ENCODE measurements at regions not wholly inside any gene's neighbourhood (a gene's known extent, or its start where the extent isn't known, plus 50 kb on each side); places are given as distances from the start of the nearest gene placed in this dataset.

DNA sequence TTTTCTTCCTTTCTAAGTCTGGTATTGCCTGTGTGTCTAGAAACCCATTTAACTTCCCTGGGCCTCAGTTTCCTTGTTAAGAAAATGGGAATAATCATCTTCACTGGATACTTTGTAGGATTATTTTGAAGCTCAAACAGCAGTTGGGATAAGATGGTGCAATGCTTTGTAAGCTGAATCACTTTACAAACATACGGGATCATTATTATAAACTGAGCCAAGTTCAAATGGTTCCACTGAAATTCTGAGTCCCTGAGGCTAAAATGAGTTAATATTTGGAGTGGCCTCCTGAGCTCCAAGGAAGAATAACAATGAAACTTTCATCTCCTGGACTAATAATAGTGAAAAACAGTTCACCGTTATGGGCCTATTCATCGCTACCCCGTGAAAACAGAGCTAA, 388.0 kb downstream of the PLPP3 start:
- TF ChIP-seq, protein P1, sequence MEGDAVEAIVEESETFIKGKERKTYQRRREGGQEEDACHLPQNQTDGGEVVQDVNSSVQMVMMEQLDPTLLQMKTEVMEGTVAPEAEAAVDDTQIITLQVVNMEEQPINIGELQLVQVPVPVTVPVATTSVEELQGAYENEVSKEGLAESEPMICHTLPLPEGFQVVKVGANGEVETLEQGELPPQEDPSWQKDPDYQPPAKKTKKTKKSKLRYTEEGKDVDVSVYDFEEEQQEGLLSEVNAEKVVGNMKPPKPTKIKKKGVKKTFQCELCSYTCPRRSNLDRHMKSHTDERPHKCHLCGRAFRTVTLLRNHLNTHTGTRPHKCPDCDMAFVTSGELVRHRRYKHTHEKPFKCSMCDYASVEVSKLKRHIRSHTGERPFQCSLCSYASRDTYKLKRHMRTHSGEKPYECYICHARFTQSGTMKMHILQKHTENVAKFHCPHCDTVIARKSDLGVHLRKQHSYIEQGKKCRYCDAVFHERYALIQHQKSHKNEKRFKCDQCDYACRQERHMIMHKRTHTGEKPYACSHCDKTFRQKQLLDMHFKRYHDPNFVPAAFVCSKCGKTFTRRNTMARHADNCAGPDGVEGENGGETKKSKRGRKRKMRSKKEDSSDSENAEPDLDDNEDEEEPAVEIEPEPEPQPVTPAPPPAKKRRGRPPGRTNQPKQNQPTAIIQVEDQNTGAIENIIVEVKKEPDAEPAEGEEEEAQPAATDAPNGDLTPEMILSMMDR (IDR thresholded peaks at IDR 0.05; ENCODE audit: low read depth, low read length, missing control alignments), result no peak
- DNase-seq (ENCODE audit: extremely low read depth, low read depth), result no peak
- H3K4me3 ChIP-seq (replicated peaks; ENCODE audit: low read depth, low read length), result no peak overlapping the region

DNA sequence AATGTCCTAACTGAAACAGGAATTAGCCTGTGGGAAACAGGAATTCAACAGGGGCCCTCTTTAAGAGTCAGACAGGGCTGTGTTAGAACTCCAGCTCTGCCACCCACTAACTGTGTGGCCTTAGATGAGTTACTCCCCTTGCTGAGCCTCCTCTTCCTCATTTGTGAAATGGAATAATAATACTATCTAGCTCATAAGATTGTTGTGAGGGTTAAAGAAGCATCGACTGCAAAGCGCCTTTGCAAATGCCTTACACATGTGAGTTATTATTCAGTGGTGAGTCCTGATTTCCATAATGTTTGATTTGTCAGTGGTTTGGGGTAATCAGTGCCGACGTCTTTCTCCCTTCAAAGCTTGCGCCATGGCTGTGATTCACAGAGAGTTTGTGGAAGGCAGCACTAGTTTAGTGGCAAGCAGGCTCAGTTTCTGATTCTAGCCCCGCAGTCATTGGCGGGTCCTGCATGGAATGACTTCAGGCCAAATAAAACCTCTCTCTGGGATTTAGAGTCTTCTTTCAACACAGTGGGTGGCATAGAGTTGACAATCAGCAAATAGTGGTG, 388.5 kb downstream of the PLPP3 start:
- H3K4me3 ChIP-seq (replicated peaks; ENCODE audit: low read depth, low read length), result no peak overlapping the region
- TF ChIP-seq, protein P1 (IDR thresholded peaks at IDR 0.05; ENCODE audit: low read depth, low read length, missing control alignments), result no peak
- no peak for DNase-seq (ENCODE audit: extremely low read depth, low read depth)

DNA sequence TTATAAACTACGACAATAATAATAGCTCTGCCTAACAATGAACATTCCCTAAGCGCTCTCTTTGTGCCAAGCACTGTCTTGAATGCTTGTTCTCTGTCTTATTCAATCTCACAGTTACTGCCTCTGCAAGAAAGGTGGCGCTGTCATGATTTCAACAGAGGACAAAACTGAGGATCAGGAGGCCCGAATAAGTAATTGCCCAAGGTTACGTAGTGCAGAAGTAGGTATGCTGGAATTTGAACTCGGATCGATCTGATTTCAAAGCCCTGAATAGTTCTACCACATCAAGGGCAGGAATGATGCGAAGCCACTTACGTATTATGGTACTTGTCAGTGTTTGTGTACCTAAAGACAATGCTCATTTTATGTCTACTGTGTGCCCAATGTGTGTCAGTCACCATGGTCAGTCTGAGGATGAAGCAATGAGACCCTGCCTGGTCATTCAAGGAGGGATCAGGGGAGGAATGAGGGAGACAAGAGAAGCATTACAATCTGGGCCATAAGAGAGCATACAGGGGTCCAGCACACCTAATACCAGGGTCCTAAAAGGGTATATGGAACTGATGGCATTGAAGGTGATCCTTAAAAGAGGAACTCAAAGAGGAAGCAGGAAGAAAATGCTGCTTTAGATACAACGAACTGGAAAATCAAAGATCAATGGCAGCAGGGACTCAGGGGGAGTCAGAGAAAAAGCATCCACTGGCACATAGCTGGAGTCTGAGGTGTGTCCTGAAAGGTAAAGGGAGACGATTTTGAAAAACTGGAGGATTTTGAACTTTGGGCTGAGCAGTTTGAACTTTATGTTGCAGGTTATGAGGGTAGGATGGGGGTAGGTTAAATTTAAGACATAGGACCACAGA, 389.2 kb downstream of the PLPP3 start:
- TF ChIP-seq, protein P1 (IDR thresholded peaks at IDR 0.05; ENCODE audit: low read depth, low read length, missing control alignments), result peak; percentile 24
- no peak for DNase-seq (ENCODE audit: extremely low read depth, low read depth)
- H3K4me3 ChIP-seq (replicated peaks; ENCODE audit: low read depth, low read length), result no peak overlapping the region

DNA sequence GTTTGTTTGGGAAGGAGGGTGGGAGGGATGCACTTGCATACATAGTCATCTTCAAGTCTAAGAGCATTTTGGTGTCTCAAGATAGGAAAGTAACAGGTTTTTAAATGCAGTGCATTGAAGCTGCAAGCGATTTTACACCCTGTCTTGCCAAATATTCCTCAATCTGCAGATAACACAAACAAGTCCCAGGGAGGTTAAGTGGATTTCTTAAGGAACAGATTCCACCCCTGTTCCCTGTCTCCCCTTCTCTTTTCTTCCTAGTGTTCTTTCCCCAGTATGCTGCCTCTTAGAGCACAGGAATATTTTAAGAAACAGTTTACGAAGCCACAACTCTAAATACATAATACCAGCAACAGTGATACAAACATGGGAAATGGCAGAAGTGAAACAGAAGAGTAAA, 389.9 kb downstream of the PLPP3 start:
- no peak overlapping the region for H3K4me3 ChIP-seq (replicated peaks; ENCODE audit: low read depth, low read length)
- TF ChIP-seq, protein P1 (IDR thresholded peaks at IDR 0.05; ENCODE audit: low read depth, low read length, missing control alignments), result no peak
- DNase-seq (ENCODE audit: extremely low read depth, low read depth), result no peak

DNA sequence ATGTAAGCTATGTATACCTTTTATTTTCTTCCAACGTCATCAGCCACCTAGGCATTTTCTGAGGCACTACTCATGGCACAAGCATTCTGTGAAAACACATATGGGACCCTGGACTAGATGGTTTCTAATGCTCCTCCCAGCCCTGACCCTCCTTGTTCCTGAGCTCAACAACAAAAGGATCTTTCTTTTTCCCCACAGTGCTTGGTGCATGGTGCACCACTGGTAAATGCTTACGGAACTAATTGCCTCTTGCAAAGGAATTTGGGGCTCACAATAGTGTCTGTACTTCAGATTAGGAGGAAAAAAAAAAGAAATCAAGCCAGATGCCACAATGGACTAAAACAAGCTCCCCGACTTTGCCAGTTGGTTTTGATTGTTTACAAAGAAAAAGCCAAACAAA, 390.5 kb downstream of the PLPP3 start:
- DNase-seq (ENCODE audit: extremely low read depth, low read depth), result no peak
- TF ChIP-seq, protein P1 (IDR thresholded peaks at IDR 0.05; ENCODE audit: low read depth, low read length, missing control alignments), result no peak
- no peak overlapping the region for H3K4me3 ChIP-seq (replicated peaks; ENCODE audit: low read depth, low read length)

DNA sequence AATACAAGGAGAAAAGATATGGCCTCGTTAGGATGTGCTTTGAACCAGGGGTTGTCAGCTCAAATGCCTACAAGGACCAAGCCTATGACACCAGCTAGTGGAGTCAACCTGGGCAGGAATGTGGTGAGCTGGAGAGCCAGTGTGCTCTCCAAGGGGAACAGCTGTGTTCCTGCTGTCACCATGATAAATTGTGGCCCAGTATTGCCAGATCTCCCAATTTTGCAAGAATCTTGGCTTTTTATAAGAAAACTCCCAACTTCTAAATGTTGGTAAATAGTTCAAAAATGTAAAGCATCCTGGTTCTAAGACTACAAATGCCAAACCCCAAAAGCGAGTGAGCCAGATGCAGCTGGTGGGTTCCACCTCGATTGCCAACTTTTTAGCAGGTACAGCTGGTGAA, 391.1 kb downstream of the PLPP3 start:
- no peak overlapping the region for H3K4me3 ChIP-seq (replicated peaks; ENCODE audit: low read depth, low read length)
- no peak for DNase-seq (ENCODE audit: extremely low read depth, low read depth)
- TF ChIP-seq, protein P1 (IDR thresholded peaks at IDR 0.05; ENCODE audit: low read depth, low read length, missing control alignments), result no peak

All from HFF-Myc (cell line).